Testis (tissue), 2 donors: ENCODE measurements at regions not wholly inside any gene's neighbourhood (a gene's known extent, or its start where the extent isn't known, plus 50 kb on each side); places are given as distances from the start of the nearest gene placed in this dataset.

Source experiments
- DNase-seq: peaks from one replicate; pipeline ENCODE4 v3.0.0-alpha.2; 2019
- H3K27ac ChIP-seq, 2 donors: fragments of 200-600 bp; sonication (generic); one replicate each; pipeline ENCODE4 v1.5.1; 2019
- H3K27me3 ChIP-seq: fragments of 200-600 bp; sonication (generic); one replicate; pipeline ENCODE4 v1.5.1; 2019
- H3K36me3 ChIP-seq: fragments of 200-600 bp; sonication (generic); one replicate; pipeline ENCODE4 v1.5.1; 2017; ENCODE audit warnings: low read depth; ENCODE audit errors: missing control alignments
- H3K4me1 ChIP-seq: fragments of 200-600 bp; sonication (generic); one replicate; pipeline ENCODE4 v1.5.1; 2019
- H3K4me3 ChIP-seq, 2 donors: fragments of 200-600 bp; sonication (generic); one replicate each; pipeline ENCODE4 v1.5.1; 2017 to 2019
- H3K9me3 ChIP-seq: fragments of 200-600 bp; sonication (generic); one replicate; pipeline ENCODE4 v1.5.1; 2017
- CTCF ChIP-seq, 3 experiments: fragments of 450-650 bp in 2 of 3; fragments of 200-600 bp in 1 of 3; sonication (generic) in 1 of 3; IDR thresholded peaks; one replicate each; pipeline ENCODE4 v1.5.1; 2016 to 2019; ENCODE audit warnings: antibody characterized with exemption in 3 of 3, mild to moderate bottlenecking in 2 of 3, moderate library complexity in 1 of 3
- POLR2A ChIP-seq: fragments of 450-650 bp; IDR thresholded peaks from one replicate; pipeline ENCODE4 v1.6.1; 2017; ENCODE audit warnings: antibody characterized with exemption, mild to moderate bottlenecking, moderate library complexity
- WGBS, 2 donors: methylation state at CpG; one replicate each; pipeline ENCODE4 v1.1.5; 2018; 5-methylcytosine and 5-hydroxymethylcytosine counted together
- intact Hi-C: fragments of 100-400 bp; cut with DNase I; formaldehyde crosslinking; loops from one replicate; pipeline ENCODE4 v1.15.1; 2023; ENCODE audit warnings: low total_unique reads

- Histone ChIP-seq H3K36me3 (no peaks in the 10 kb centered on the region), H3K4me1 (no peaks in the 10 kb centered on the region), H3K27me3 (no peaks in the 10 kb centered on the region), H3K27ac (no peak overlapping the region), H3K9me3 (no peaks in the 10 kb centered on the region), H3K4me3 (no peak overlapping the region)
- intact Hi-C loops, result no loop called here
- 52 to 67% methylated on average over 2 of the region's 2 CpGs for WGBS, 2 donors
- DNase-seq, result no peak
- TF ChIP-seq POLR2A (no peak), CTCF (IDR thresholded peaks at IDR 0.05) (no peak)
Observed at GRCh38 chr4:135192751-135193535, 991.4 kb upstream of the PABPC4L start.

- Histone ChIP-seq H3K4me1 (no peaks in the 10 kb centered on the region), H3K36me3 (no peaks in the 10 kb centered on the region), H3K27ac (no peak overlapping the region), H3K9me3 (no peaks in the 10 kb centered on the region), H3K27me3 (no peaks in the 10 kb centered on the region), H3K4me3 (no peak overlapping the region)
- intact Hi-C loops, result no loop called here
- WGBS, 2 donors, result 78 to 89% methylated on average over 1 of the region's 1 CpG
- DNase-seq, result no peak
- TF ChIP-seq POLR2A (no peak), CTCF (IDR thresholded peaks at IDR 0.05) (no peak)
Observed at GRCh38 chr4:135191596-135191995, 990.0 kb upstream of the PABPC4L start.

- intact Hi-C loops, result no loop called here
- WGBS, 2 donors, result 28 to 49% methylated on average over 3 of the region's 3 CpGs
- TF ChIP-seq POLR2A, result no peak
- TF ChIP-seq CTCF (IDR thresholded peaks at IDR 0.05), result no peak
- no peak overlapping the region for H3K27ac ChIP-seq
- H3K36me3 ChIP-seq, result no peaks in the 10 kb centered on the region
- H3K4me1 ChIP-seq, result no peaks in the 10 kb centered on the region
- H3K4me3 ChIP-seq, result no peak overlapping the region
- H3K9me3 ChIP-seq, result no peaks in the 10 kb centered on the region
- DNase-seq, result no peak
- no peaks in the 10 kb centered on the region for H3K27me3 ChIP-seq
Observed at GRCh38 chr4:135186002-135186401, 984.4 kb upstream of the PABPC4L start.

DNA sequence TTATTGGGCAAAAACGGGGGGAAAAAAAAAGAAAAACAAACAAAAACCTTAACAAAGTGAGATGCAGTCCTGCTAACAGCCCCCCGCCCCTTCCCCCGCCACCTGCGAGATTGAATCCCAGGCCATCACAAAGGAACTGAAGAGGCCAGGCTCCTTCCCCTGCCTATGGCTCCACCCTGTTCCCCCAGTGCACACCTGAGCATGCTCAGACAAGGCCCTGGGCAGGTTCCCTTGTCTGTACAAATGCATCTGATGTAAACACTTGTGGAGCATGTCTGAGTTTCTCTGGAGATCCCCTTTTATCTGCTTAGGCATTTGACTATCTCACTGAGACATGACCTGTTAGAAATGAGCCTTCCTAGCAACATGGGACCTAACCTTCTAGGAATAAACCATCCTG, 983.7 kb upstream of the PABPC4L start:
- Histone ChIP-seq H3K27ac (no peak overlapping the region), H3K4me1 (no peaks in the 10 kb centered on the region), H3K36me3 (no peaks in the 10 kb centered on the region), H3K27me3 (no peaks in the 10 kb centered on the region), H3K9me3 (no peaks in the 10 kb centered on the region), H3K4me3 (no peak overlapping the region)
- no peak for DNase-seq
- TF ChIP-seq POLR2A, result no peak
- TF ChIP-seq CTCF (IDR thresholded peaks at IDR 0.05), result no peak
- 52 to 67% methylated on average over 4 of the region's 4 CpGs for WGBS, 2 donors
- intact Hi-C loops, result no loop called here

GRCh38 chr4:135184715-135185114, 983.1 kb upstream of the PABPC4L start:
- H3K27me3 ChIP-seq, result no peaks in the 10 kb centered on the region
- TF ChIP-seq CTCF (IDR thresholded peaks at IDR 0.05) (no peak), POLR2A (no peak)
- 62 to 69% methylated on average over 6 of the region's 6 CpGs for WGBS, 2 donors
- no peak overlapping the region for H3K4me3 ChIP-seq
- no peak overlapping the region for H3K27ac ChIP-seq
- no peaks in the 10 kb centered on the region for H3K4me1 ChIP-seq
- DNase-seq, result no peak
- H3K9me3 ChIP-seq, result no peaks in the 10 kb centered on the region
- H3K36me3 ChIP-seq, result no peaks in the 10 kb centered on the region
- intact Hi-C loops, result no loop called here
